Endodermal cell (in vitro differentiated cells): ENCODE measurements at regions not wholly inside any gene's neighbourhood (a gene's known extent, or its start where the extent isn't known, plus 50 kb on each side); places are given as distances from the start of the nearest gene placed in this dataset.
"Not testable (repeated sequence)": the region's sequence is repeated elsewhere in the genome, so short reads cannot be mapped to it uniquely, and the experiment has no call there.

Experiments used
- DNase-seq: peaks from one replicate; pipeline ENCODE4 v3.0.0-alpha.2; 2017
- H3K27ac ChIP-seq: 2 replicates; pipeline ENCODE4 v1.5.1; 2013; ENCODE audit warnings: mild to moderate bottlenecking, low read depth, low read length, moderate library complexity
- H3K27me3 ChIP-seq: 2 replicates; pipeline ENCODE4 v1.6.1; 2013; ENCODE audit warnings: mild to moderate bottlenecking, low read length, moderate library complexity; ENCODE audit not compliant: insufficient read depth, control insufficient read depth, poor library complexity, severe bottlenecking
- H3K36me3 ChIP-seq: 2 replicates; pipeline ENCODE4 v1.7.0; 2013; ENCODE audit warnings: mild to moderate bottlenecking, low read length, moderate library complexity; ENCODE audit not compliant: control insufficient read depth, insufficient read depth
- H3K4me1 ChIP-seq: one replicate; pipeline ENCODE4 v1.7.0; 2013; ENCODE audit warnings: low read length; ENCODE audit not compliant: control insufficient read depth, insufficient read depth
- H3K4me3 ChIP-seq: 2 replicates; pipeline ENCODE4 v1.5.1; 2013; ENCODE audit warnings: mild to moderate bottlenecking, low read length, moderate library complexity
- H3K9ac ChIP-seq: 2 replicates; pipeline ENCODE4 v1.6.1; 2013; ENCODE audit warnings: mild to moderate bottlenecking, low read length, moderate library complexity; ENCODE audit not compliant: poor library complexity, severe bottlenecking; ENCODE audit errors: extremely low read depth
- H3K9me3 ChIP-seq: 2 replicates; pipeline ENCODE4 v1.6.1; 2013; ENCODE audit warnings: mild to moderate bottlenecking, low read length, moderate library complexity; ENCODE audit not compliant: control insufficient read depth
- H3K27ac Mint-ChIP-seq: 2 replicates; pipeline ENCODE4 v1.8.0; 2020; ENCODE audit warnings: mixed read lengths
- H3K27me3 Mint-ChIP-seq: 2 replicates; pipeline ENCODE4 v1.8.0; 2021; ENCODE audit warnings: mild to moderate bottlenecking, mixed read lengths; ENCODE audit not compliant: insufficient read depth
- H3K36me3 Mint-ChIP-seq: 2 replicates; pipeline ENCODE4 v1.8.0; 2020; ENCODE audit warnings: low read depth, mixed read lengths
- H3K4me1 Mint-ChIP-seq: 2 replicates; pipeline ENCODE4 v1.8.0; 2020; ENCODE audit warnings: mixed read lengths
- H3K4me3 Mint-ChIP-seq: 2 replicates; pipeline ENCODE4 v1.8.0; 2020; ENCODE audit warnings: mild to moderate bottlenecking, moderate library complexity, mixed read lengths
- H3K9me3 Mint-ChIP-seq: 2 replicates; pipeline ENCODE4 v1.8.0; 2020; ENCODE audit warnings: mild to moderate bottlenecking, mixed read lengths
- CTCF ChIP-seq: fragments of 200-600 bp; sonication (generic); conservative IDR thresholded peaks from 2 replicates; pipeline ENCODE4 v1.5.0; 2021; ENCODE audit warnings: antibody characterized with exemption, mild to moderate bottlenecking
- WGBS, 2 experiments: methylation state at CpG; one replicate each; pipeline versions ENCODE4 v1.1.5 to v1.1.7; 2013; ENCODE audit warnings: missing lambda C conversion rate in 2 of 2, mixed read lengths in 1 of 2; ENCODE audit not compliant: insufficient coverage in 1 of 2, insufficient read length in 1 of 2; 5-methylcytosine and 5-hydroxymethylcytosine counted together

DNA sequence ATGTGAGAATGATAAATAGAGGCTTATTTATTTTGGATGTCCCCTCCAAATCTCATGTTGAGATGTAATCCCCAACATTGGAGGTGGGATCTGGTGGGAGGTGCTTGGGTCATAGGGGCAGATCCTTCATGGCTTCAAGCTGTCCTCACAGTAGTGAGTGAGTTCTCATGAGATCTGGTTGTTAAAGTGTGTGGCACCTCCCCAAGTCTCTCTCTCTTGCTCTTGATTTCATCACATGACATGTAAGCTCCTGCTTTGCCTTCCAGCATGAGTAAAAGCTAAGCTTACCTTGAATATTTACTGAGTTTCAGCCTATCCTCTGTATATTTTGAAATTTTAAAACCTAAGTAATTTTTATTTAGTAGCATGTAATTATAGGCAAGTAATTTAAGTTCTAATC lies 444.9 kb downstream of the ARL4A start:
- no peak overlapping the region for H3K9ac ChIP-seq
- no peak for TF ChIP-seq CTCF
- no peak overlapping the region for H3K27ac ChIP-seq
- no peak overlapping the region for H3K27ac Mint-ChIP-seq
- no peak for DNase-seq
- no peaks in the 10 kb centered on the region for H3K27me3 ChIP-seq
- H3K4me1 Mint-ChIP-seq: no peaks in the 10 kb centered on the region
- no peaks in the 10 kb centered on the region for H3K36me3 Mint-ChIP-seq
- no peaks in the 10 kb centered on the region for H3K4me1 ChIP-seq
- no peak overlapping the region for H3K4me3 Mint-ChIP-seq
- H3K9me3 Mint-ChIP-seq: peaks cover 14% of the 10 kb centered on the region
- H3K9me3 ChIP-seq: peaks cover 15% of the 10 kb centered on the region
- H3K36me3 ChIP-seq: no peaks in the 10 kb centered on the region
- no peak overlapping the region for H3K4me3 ChIP-seq
- H3K27me3 Mint-ChIP-seq: no peaks in the 10 kb centered on the region

DNA sequence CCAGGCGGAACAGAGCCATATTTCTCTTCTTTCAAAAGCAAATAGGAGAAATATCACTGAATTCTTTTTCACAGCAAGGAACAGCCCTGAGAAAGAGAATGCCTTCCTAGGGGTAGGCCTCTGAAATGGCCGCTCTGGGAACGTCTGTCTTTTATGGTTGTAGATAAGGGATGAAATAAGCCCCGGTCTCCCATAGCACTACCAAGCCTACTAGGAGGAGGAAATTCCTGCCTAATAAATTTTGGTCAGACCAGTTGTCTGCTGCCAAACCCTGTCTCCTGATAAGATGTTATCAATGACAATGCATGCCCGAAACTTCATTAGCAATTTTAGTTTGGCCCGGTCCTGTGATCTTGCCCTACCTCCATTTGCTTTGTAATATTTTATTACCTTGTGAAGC lies 448.9 kb downstream of the ARL4A start:
- not testable (repeated sequence) for H3K36me3 Mint-ChIP-seq
- H3K9me3 Mint-ChIP-seq: peaks cover 25% of the 10 kb centered on the region

GRCh38 chr7:13139436-13139835 lies 452.0 kb downstream of the ARL4A start:
- H3K9ac ChIP-seq: no peak overlapping the region
- WGBS, 2 experiments: 71 to 98% methylated on average over 1 to 2 of the region's 2 CpGs
- no peaks in the 10 kb centered on the region for H3K27me3 ChIP-seq
- Mint-ChIP-seq H3K27ac (no peak overlapping the region), H3K4me1 (no peaks in the 10 kb centered on the region), H3K36me3 (no peaks in the 10 kb centered on the region), H3K4me3 (no peak overlapping the region), H3K9me3 (peaks cover 25% of the 10 kb centered on the region), H3K27me3 (no peaks in the 10 kb centered on the region)
- DNase-seq: no peak
- no peaks in the 10 kb centered on the region for H3K36me3 ChIP-seq
- H3K4me1 ChIP-seq: no peaks in the 10 kb centered on the region
- no peak overlapping the region for H3K27ac ChIP-seq
- peaks cover 19% of the 10 kb centered on the region for H3K9me3 ChIP-seq
- H3K4me3 ChIP-seq: no peak overlapping the region
- no peak for TF ChIP-seq CTCF

More for the DNA sequence above, 448.9 kb downstream of the ARL4A start:
- not testable (repeated sequence) for DNase-seq, H3K9ac ChIP-seq, H3K4me1 ChIP-seq, H3K27ac Mint-ChIP-seq, H3K4me1 Mint-ChIP-seq, H3K27me3 Mint-ChIP-seq, H3K27me3 ChIP-seq, H3K36me3 ChIP-seq, H3K4me3 ChIP-seq, H3K4me3 Mint-ChIP-seq, H3K27ac ChIP-seq
- 96 to 100% methylated on average over 1 to 6 of the region's 6 CpGs for WGBS, 2 experiments
- peaks cover 19% of the 10 kb centered on the region for H3K9me3 ChIP-seq

DNA sequence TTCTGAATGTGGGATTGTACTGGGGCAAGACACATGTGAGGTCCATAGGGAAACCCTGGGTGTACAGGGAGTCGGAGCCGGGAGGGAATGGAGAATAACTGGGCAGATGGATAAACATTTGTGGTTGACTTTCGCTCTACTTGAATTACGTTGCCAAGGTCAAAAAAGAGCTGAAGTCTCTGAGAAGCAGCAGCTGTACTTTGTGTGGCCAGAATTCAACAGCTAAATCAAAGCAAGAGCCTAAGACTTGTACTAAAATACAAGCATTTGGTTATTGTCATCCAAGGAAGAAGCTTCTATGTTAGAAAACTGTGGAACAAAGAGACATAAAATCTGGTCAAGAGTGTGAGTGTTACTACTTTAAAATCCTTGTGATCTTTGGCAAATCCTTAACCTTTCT lies 457.2 kb downstream of the ARL4A start:
- no peak overlapping the region for H3K27ac ChIP-seq
- Mint-ChIP-seq H3K9me3 (no peaks in the 10 kb centered on the region), H3K36me3 (no peaks in the 10 kb centered on the region), H3K27ac (no peak overlapping the region), H3K27me3 (no peaks in the 10 kb centered on the region), H3K4me3 (no peak overlapping the region), H3K4me1 (peaks cover 9% of the 10 kb centered on the region)
- peaks cover 3% of the 10 kb centered on the region for H3K4me1 ChIP-seq
- H3K9me3 ChIP-seq: no peaks in the 10 kb centered on the region
- no peak overlapping the region for H3K9ac ChIP-seq
- DNase-seq: no peak
- no peaks in the 10 kb centered on the region for H3K36me3 ChIP-seq
- H3K27me3 ChIP-seq: no peaks in the 10 kb centered on the region
- no peak overlapping the region for H3K4me3 ChIP-seq
- 96 to 100% methylated on average over 4 of the region's 4 CpGs for WGBS, 2 experiments
- no peak for TF ChIP-seq CTCF
